ENCODE measurements at regions not wholly inside any gene's neighbourhood (a gene's known extent, or its start where the extent isn't known, plus 50 kb on each side); places are given as distances from the start of the nearest gene placed in this dataset.
"Not testable (repeated sequence)": the region's sequence is repeated elsewhere in the genome, so short reads cannot be mapped to it uniquely, and the experiment has no call there.

DNA sequence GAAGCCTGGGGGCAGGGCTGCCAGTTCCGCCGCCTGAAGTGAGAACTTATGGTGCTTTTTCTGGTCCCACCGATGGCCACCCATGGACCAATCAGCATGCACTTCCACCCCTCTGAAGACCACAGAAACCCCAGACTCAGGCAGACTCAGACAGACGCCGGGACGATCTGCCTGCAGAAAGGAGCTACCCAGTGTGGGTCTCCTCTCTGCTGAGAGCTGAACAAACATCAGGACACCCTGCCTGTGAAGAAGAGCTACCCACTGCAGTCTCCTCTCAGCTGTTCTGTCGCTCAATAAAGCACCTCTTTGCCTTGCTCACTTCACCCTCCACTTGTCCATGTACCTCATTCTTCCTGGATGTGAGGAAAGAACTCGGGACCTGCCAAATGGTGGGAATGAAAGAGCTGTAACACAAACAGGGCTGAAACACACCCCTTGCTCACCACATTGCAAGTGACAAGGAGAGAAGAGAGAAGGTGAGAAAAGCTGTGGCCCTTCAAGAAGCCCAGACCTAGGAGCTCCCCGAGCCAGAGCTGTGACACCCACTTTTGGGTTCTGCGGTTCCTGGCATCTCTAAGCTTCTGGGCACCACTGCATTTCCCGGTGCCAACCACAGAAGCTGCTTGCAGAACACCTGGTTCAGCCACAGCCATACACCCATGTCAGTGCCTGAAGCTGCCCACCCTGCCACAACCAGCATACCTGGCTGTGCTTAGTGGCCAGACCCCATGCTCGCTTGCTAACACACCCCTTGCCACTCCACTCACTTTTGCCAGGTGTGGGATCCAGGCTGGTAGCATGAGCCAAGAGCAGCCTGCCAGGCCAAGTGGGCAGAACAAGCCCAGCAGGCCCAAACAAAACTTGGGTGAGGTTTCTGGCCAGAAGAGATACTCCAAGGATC lies 114.3 kb upstream of the TSLP start:
- 87% methylated on average over 12 of the region's 12 CpGs for WGBS
- peaks cover 0 to 9% of the 10 kb centered on the region in 2 donors for H3K9me3 ChIP-seq (ENCODE audit: control insufficient read depth in 2 of 2, insufficient read depth in 1 of 2, low read length in 1 of 2)
- no peak for DNase-seq (ENCODE audit: low read depth in 6 of 9, low spot score in 9 of 9)
- no peaks in the 10 kb centered on the region for H3K27me3 ChIP-seq (ENCODE audit: control insufficient read depth in 2 of 2, insufficient read depth in 1 of 2, low read length in 1 of 2)
- H3K27ac ChIP-seq (ENCODE audit: low read depth in 1 of 2, low read length in 1 of 2): no peak overlapping the region
- no peaks in the 10 kb centered on the region for H3K4me1 ChIP-seq (ENCODE audit: control insufficient read depth in 2 of 2, insufficient read depth in 2 of 2, low read length in 2 of 2)
- no peak overlapping the region for H3K4me3 ChIP-seq (ENCODE audit: low read length in 2 of 2)
- H3K36me3 ChIP-seq (ENCODE audit: control insufficient read depth in 2 of 2, insufficient read depth in 2 of 2, low read length in 1 of 2): no peaks in the 10 kb centered on the region

DNA sequence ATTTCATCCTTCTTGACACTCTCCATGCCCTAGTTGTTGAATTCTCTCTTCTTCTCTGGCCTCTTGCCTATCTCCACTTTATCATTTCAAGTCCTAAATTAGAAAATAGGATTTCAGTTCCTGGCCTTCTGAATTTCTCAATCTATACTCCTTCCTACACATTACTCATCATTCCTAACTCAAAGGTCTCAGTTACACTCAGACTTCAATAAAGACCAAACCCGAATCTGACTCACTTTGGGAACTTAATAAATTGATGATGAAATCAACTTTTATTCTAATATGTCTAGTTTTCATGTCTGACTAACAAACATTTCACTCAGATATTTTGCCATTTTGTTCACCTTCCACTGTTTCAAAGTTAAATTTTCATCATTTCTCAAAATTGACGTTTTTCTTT lies 113.6 kb upstream of the TSLP start:
- 82% methylated on average over 2 of the region's 2 CpGs for WGBS
- no peaks in the 10 kb centered on the region for H3K36me3 ChIP-seq (ENCODE audit: control insufficient read depth in 2 of 2, insufficient read depth in 2 of 2, low read length in 1 of 2)
- H3K4me1 ChIP-seq (ENCODE audit: control insufficient read depth in 2 of 2, insufficient read depth in 2 of 2, low read length in 2 of 2): no peaks in the 10 kb centered on the region
- peaks cover 0 to 9% of the 10 kb centered on the region in 2 donors for H3K9me3 ChIP-seq (ENCODE audit: control insufficient read depth in 2 of 2, insufficient read depth in 1 of 2, low read length in 1 of 2)
- DNase-seq (ENCODE audit: low read depth in 6 of 9, low spot score in 9 of 9): no peak
- H3K27ac ChIP-seq (ENCODE audit: low read depth in 1 of 2, low read length in 1 of 2): no peak overlapping the region
- H3K4me3 ChIP-seq (ENCODE audit: low read length in 2 of 2): no peak overlapping the region
- H3K27me3 ChIP-seq (ENCODE audit: control insufficient read depth in 2 of 2, insufficient read depth in 1 of 2, low read length in 1 of 2): no peaks in the 10 kb centered on the region

DNA sequence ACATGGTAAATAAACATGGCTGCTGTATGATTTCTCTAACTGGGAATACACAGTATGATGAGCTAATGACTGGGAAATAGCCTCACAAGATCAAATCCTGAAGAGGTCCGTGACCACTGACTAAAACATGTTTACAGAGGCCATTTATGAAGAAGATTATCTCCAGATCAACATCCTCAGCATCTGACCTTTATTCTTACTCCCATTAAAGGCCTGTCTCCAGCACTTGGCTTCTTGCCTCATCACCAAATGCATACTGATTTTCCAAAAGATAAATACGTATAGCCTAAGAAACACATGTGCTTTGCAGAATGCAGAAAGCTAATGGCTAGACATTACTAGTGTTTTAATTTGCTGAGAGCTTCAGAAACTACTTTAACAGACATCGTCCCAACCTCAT lies 108.0 kb upstream of the TSLP start:
- Histone ChIP-seq H3K4me3 (ENCODE audit: low read length in 2 of 2) (no peak overlapping the region), H3K27ac (ENCODE audit: low read depth in 1 of 2, low read length in 1 of 2) (no peak overlapping the region), H3K9me3 (ENCODE audit: control insufficient read depth in 2 of 2, insufficient read depth in 1 of 2, low read length in 1 of 2) (no peaks in the 10 kb centered on the region), H3K4me1 (ENCODE audit: control insufficient read depth in 2 of 2, insufficient read depth in 2 of 2, low read length in 2 of 2) (no peaks in the 10 kb centered on the region), H3K36me3 (ENCODE audit: control insufficient read depth in 2 of 2, insufficient read depth in 2 of 2, low read length in 1 of 2) (no peaks in the 10 kb centered on the region), H3K27me3 (ENCODE audit: control insufficient read depth in 2 of 2, insufficient read depth in 1 of 2, low read length in 1 of 2) (no peaks in the 10 kb centered on the region)
- DNase-seq (ENCODE audit: low read depth in 6 of 9, low spot score in 9 of 9): no peak
- 88% methylated on average over 3 of the region's 3 CpGs for WGBS

DNA sequence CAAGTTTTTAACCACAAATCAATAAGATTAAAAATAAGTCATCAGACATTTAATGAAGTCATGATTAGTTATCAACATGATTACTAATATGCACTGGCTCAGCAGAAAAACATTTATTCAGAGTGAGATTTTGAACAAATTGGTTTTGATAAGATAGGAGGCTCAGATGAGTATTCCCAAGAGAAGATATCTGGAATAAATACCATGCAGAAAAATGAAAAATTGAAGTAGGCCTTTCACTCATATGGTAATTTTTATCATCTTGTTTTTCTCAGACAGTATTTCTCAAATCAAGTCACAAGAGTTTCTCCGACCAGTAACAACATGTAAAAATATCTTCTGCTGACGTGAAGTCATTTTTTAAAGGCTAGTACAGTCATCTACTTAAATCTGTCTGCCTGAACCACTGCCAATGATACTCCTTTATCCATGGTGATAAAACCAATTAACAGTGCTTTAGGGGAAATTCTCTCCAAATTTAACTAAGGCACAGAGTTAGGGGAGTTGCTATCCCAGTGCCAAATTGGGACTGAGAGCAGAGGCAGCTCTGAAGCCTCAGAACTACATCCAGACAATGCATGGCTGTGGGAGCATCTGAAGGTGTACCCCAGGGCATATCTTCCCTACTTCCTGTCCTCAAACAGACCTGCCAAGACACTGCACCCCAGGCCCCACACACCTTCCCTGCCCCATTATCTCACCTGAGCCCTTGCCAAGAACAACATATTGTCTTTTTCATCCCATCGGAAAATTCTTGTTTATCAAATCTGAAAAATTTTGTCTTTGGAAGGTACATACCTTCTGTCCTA lies 105.5 kb upstream of the TSLP start:
- Histone ChIP-seq H3K4me1 (ENCODE audit: control insufficient read depth in 2 of 2, insufficient read depth in 2 of 2, low read length in 2 of 2) (no peaks in the 10 kb centered on the region), H3K27me3 (ENCODE audit: control insufficient read depth in 2 of 2, insufficient read depth in 1 of 2, low read length in 1 of 2) (no peaks in the 10 kb centered on the region), H3K9me3 (ENCODE audit: control insufficient read depth in 2 of 2, insufficient read depth in 1 of 2, low read length in 1 of 2) (no peaks in the 10 kb centered on the region), H3K4me3 (ENCODE audit: low read length in 2 of 2) (no peak overlapping the region), H3K27ac (ENCODE audit: low read depth in 1 of 2, low read length in 1 of 2) (no peak overlapping the region), H3K36me3 (ENCODE audit: control insufficient read depth in 2 of 2, insufficient read depth in 2 of 2, low read length in 1 of 2) (no peaks in the 10 kb centered on the region)
- DNase-seq (ENCODE audit: low read depth in 6 of 9, low spot score in 9 of 9): no peak
- WGBS: 93% methylated on average over 3 of the region's 3 CpGs

DNA sequence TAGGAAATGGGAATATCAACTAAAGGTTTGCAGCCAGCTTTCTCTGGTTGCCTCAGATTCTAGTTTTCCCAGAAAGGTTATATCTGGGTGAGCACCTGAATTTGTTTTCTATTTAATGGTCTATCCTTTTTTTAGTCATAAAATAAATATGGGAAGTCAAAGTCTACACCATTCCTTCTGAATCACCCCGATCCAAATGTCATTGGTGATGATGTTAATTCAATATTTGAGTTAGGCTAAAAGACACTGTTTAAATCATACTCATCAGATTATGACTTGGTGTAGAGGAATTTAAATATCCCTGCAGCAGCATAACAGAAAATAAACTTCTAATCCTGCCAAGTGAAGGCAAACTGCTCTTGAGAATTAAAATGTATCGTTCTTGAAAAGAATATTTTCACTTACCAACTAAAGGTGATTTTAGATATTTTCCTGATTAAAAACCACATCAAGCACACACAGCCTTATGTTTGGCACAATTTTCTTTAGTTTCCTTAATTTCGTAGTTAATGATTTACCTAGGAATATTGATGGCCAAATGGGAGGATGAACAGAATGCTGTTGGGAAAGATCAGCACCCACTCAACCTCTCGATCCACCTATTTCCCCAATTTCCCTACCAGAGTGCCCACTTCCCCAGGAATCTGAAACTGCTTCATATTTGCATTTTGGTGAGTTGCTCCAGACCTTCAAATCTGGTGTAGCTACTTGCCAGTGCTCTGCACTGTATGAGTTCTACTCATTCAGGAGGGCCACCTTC lies 103.1 kb upstream of the TSLP start:
- Histone ChIP-seq H3K4me3 (ENCODE audit: low read length in 2 of 2) (no peak overlapping the region), H3K36me3 (ENCODE audit: control insufficient read depth in 2 of 2, insufficient read depth in 2 of 2, low read length in 1 of 2) (no peaks in the 10 kb centered on the region), H3K9me3 (ENCODE audit: control insufficient read depth in 2 of 2, insufficient read depth in 1 of 2, low read length in 1 of 2) (no peaks in the 10 kb centered on the region), H3K4me1 (ENCODE audit: control insufficient read depth in 2 of 2, insufficient read depth in 2 of 2, low read length in 2 of 2) (no peaks in the 10 kb centered on the region), H3K27me3 (ENCODE audit: control insufficient read depth in 2 of 2, insufficient read depth in 1 of 2, low read length in 1 of 2) (no peaks in the 10 kb centered on the region), H3K27ac (ENCODE audit: low read depth in 1 of 2, low read length in 1 of 2) (no peak overlapping the region)
- no peak for DNase-seq (ENCODE audit: low read depth in 6 of 9, low spot score in 9 of 9)
- WGBS: 94% methylated on average over 4 of the region's 4 CpGs

DNA sequence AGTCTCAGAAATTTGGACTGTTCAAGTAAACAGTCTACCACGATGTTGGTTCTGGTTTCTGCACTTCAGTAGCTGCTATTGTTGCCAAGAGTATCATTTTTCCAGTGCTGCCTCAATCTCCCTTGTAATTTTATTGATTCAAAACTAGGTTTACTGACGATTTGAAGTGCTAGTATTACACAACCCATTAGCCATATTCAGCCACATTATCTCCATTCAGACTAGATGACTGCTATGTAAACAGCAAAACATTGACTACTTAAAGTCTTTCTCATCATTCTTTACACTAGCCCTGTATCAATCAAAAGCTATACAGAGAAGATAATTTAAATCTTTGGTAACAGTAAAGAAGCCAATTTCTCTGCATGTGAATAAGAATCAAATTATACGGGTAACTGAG lies 102.0 kb upstream of the TSLP start:
- Histone ChIP-seq H3K36me3 (ENCODE audit: control insufficient read depth in 2 of 2, insufficient read depth in 2 of 2, low read length in 1 of 2) (no peaks in the 10 kb centered on the region), H3K4me3 (ENCODE audit: low read length in 2 of 2) (no peak overlapping the region), H3K27ac (ENCODE audit: low read depth in 1 of 2, low read length in 1 of 2) (no peak overlapping the region), H3K27me3 (ENCODE audit: control insufficient read depth in 2 of 2, insufficient read depth in 1 of 2, low read length in 1 of 2) (no peaks in the 10 kb centered on the region), H3K4me1 (ENCODE audit: control insufficient read depth in 2 of 2, insufficient read depth in 2 of 2, low read length in 2 of 2) (no peaks in the 10 kb centered on the region), H3K9me3 (ENCODE audit: control insufficient read depth in 2 of 2, insufficient read depth in 1 of 2, low read length in 1 of 2) (no peaks in the 10 kb centered on the region)
- no peak for DNase-seq (ENCODE audit: low read depth in 6 of 9, low spot score in 9 of 9)
- 81% methylated on average over 3 of the region's 3 CpGs for WGBS

DNA sequence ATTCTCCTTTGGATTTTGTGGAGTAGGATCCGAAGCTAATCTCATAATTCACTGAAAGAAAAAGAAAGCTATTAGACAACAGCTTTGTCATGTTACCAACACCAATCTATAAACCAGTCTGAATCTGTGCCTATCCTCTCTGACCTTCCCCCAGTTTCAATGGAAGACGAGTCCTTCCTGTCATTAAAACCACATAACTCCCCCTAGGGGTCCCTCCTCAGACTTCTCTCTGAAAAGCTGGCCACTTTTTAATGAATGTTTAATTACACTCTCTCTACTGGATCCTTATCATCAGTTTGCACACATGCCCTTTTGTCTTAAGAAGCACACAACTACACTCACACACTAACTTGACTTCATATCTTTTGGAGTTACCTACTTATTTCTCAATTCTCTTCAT lies 98.0 kb upstream of the TSLP start:
- H3K27me3 ChIP-seq (ENCODE audit: control insufficient read depth in 2 of 2, insufficient read depth in 1 of 2, low read length in 1 of 2): no peaks in the 10 kb centered on the region
- 58% methylated on average over 2 of the region's 2 CpGs for WGBS
- H3K9me3 ChIP-seq (ENCODE audit: control insufficient read depth in 2 of 2, insufficient read depth in 1 of 2, low read length in 1 of 2): no peaks in the 10 kb centered on the region
- H3K4me1 ChIP-seq (ENCODE audit: control insufficient read depth in 2 of 2, insufficient read depth in 2 of 2, low read length in 2 of 2): no peaks in the 10 kb centered on the region
- no peak overlapping the region for H3K4me3 ChIP-seq (ENCODE audit: low read length in 2 of 2)
- H3K36me3 ChIP-seq (ENCODE audit: control insufficient read depth in 2 of 2, insufficient read depth in 2 of 2, low read length in 1 of 2): no peaks in the 10 kb centered on the region
- DNase-seq (ENCODE audit: low read depth in 6 of 9, low spot score in 9 of 9): no peak
- H3K27ac ChIP-seq (ENCODE audit: low read depth in 1 of 2, low read length in 1 of 2): no peak overlapping the region

DNA sequence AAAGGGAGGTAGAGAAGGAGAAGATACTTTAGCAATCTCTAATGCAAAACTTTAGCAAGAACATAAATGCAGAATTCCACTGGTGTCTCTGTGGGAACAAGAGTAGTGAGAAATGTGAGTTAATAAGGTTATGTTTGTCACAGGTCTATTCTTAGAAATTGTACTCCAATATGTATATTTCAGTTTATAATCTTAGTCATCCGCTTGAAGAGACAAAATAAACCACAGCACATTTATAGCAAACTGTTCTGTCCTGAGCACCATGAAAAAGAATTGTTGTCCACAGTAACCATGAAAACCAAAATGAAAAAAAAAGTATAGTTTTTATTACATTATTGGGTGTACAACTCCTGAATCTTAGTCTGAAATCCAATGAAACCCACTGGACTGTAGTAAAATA lies 93.6 kb upstream of the TSLP start:
- WGBS: 99% methylated on average over 1 of the region's 1 CpG
- Histone ChIP-seq H3K9me3 (ENCODE audit: control insufficient read depth in 2 of 2, insufficient read depth in 1 of 2, low read length in 1 of 2) (no peaks in the 10 kb centered on the region), H3K4me3 (ENCODE audit: low read length in 2 of 2) (no peak overlapping the region), H3K4me1 (ENCODE audit: control insufficient read depth in 2 of 2, insufficient read depth in 2 of 2, low read length in 2 of 2) (no peaks in the 10 kb centered on the region), H3K27ac (ENCODE audit: low read depth in 1 of 2, low read length in 1 of 2) (no peak overlapping the region), H3K27me3 (ENCODE audit: control insufficient read depth in 2 of 2, insufficient read depth in 1 of 2, low read length in 1 of 2) (no peaks in the 10 kb centered on the region), H3K36me3 (ENCODE audit: control insufficient read depth in 2 of 2, insufficient read depth in 2 of 2, low read length in 1 of 2) (no peaks in the 10 kb centered on the region)
- no peak for DNase-seq (ENCODE audit: low read depth in 6 of 9, low spot score in 9 of 9)

DNA sequence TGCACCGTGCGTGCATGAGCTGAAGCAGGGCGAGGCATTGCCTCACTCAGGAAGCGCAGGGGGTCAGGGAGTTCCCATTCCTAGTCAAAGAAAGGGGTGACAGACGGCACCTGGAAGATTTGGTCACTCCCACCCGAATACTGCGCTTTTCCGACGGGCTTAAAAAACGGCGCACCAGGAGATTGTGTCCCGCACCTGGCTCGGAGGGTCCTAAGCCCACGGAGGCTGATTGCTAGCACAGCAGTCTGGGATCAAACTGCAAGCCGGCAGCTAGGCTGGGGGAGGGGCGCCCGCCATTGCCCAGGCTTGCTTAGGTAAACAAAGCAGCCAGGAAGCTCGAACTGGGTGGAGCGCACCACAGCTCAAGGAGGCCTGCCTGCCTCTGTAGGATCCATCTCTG lies 85.6 kb upstream of the TSLP start:
- H3K4me3 ChIP-seq (ENCODE audit: low read length in 2 of 2); H3K4me1 ChIP-seq (ENCODE audit: control insufficient read depth in 2 of 2, insufficient read depth in 2 of 2, low read length in 2 of 2); H3K27ac ChIP-seq (ENCODE audit: low read depth in 1 of 2, low read length in 1 of 2); H3K27me3 ChIP-seq (ENCODE audit: control insufficient read depth in 2 of 2, insufficient read depth in 1 of 2, low read length in 1 of 2); H3K9me3 ChIP-seq (ENCODE audit: control insufficient read depth in 2 of 2, insufficient read depth in 1 of 2, low read length in 1 of 2); DNase-seq (ENCODE audit: low read depth in 6 of 9, low spot score in 9 of 9); H3K36me3 ChIP-seq (ENCODE audit: control insufficient read depth in 2 of 2, insufficient read depth in 2 of 2, low read length in 1 of 2): not testable (repeated sequence)
- WGBS: 86% methylated on average over 19 of the region's 19 CpGs

Data from thymus (tissue), 11 donors.